PC-3 (cell line): ENCODE measurements at regions not wholly inside any gene's neighbourhood (a gene's known extent, or its start where the extent isn't known, plus 50 kb on each side); places are given as distances from the start of the nearest gene placed in this dataset.

Source experiments
- EZH2 ChIP-seq: fragments of 300-600 bp; sonication (generic); IDR thresholded peaks from one replicate; pipeline ENCODE4 v1.6.1; 2017; ENCODE audit warnings: antibody characterized with exemption, mild to moderate bottlenecking, low read length; ENCODE audit not compliant: unreplicated experiment
- EZH2phosphoT487 ChIP-seq: fragments of 300-600 bp; sonication (generic); IDR thresholded peaks from 2 replicates; pipeline ENCODE4 v1.6.1; 2018; ENCODE audit warnings: mild to moderate bottlenecking, antibody characterized with exemption, low read length, borderline replicate concordance
- TF ChIP-seq, protein P1 (sequence below): fragments of 300-600 bp; sonication (generic); conservative IDR thresholded peaks from 2 replicates; pipeline ENCODE4 v1.5.1; 2017; ENCODE audit warnings: antibody characterized with exemption, low read depth, mild to moderate bottlenecking, low read length

DNA sequence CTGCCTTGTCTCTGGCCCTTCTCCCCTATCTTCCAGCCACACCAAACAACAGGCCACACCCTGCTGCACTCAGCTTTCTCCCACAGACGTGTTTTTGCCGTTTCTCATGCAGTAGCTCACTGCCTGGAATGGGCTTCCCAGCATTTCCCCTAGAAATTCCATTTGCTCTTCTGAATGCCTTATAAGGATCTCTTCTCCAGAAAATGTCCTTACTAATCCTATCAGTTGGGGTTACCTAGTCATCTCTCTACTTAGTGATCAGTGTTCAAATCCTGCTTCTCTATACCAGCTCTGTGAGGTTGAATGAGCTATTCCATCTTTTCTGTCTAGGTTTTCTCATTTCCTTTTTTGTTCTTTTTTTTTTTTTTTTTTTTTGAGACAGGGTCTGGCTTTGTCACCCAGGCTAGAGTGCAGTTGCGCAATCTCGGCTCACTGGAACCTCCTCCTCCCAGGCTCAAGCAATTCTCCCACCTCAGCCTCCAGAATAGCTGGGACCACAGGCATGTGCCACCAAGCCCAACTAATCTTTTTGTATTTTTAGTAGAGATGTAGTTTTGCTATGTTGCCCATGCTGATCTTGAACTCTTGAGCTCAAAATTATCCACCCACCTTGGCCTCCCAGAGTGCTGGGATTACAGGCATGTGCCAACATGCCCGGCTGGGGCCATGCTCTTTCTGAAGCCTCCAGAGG lies 98.2 kb upstream of the CHD2 start:
- TF ChIP-seq, protein P1, sequence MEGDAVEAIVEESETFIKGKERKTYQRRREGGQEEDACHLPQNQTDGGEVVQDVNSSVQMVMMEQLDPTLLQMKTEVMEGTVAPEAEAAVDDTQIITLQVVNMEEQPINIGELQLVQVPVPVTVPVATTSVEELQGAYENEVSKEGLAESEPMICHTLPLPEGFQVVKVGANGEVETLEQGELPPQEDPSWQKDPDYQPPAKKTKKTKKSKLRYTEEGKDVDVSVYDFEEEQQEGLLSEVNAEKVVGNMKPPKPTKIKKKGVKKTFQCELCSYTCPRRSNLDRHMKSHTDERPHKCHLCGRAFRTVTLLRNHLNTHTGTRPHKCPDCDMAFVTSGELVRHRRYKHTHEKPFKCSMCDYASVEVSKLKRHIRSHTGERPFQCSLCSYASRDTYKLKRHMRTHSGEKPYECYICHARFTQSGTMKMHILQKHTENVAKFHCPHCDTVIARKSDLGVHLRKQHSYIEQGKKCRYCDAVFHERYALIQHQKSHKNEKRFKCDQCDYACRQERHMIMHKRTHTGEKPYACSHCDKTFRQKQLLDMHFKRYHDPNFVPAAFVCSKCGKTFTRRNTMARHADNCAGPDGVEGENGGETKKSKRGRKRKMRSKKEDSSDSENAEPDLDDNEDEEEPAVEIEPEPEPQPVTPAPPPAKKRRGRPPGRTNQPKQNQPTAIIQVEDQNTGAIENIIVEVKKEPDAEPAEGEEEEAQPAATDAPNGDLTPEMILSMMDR, result no peak
- TF ChIP-seq EZH2phosphoT487 (no peak), EZH2 (no peak)
